GM18498 (cell line): ENCODE measurements at regions not wholly inside any gene's neighbourhood (a gene's known extent, or its start where the extent isn't known, plus 50 kb on each side); places are given as distances from the start of the nearest gene placed in this dataset.
"Not testable (repeated sequence)": the region's sequence is repeated elsewhere in the genome, so short reads cannot be mapped to it uniquely, and the experiment has no call there.

Experiments used
- ATAC-seq: cut with Tn5 transposase; IDR thresholded peaks from one replicate; pipeline ENCODE4 v1.9.1; 2021; ENCODE audit warnings: mild to moderate bottlenecking, moderate library complexity; ENCODE audit not compliant: unreplicated experiment

DNA sequence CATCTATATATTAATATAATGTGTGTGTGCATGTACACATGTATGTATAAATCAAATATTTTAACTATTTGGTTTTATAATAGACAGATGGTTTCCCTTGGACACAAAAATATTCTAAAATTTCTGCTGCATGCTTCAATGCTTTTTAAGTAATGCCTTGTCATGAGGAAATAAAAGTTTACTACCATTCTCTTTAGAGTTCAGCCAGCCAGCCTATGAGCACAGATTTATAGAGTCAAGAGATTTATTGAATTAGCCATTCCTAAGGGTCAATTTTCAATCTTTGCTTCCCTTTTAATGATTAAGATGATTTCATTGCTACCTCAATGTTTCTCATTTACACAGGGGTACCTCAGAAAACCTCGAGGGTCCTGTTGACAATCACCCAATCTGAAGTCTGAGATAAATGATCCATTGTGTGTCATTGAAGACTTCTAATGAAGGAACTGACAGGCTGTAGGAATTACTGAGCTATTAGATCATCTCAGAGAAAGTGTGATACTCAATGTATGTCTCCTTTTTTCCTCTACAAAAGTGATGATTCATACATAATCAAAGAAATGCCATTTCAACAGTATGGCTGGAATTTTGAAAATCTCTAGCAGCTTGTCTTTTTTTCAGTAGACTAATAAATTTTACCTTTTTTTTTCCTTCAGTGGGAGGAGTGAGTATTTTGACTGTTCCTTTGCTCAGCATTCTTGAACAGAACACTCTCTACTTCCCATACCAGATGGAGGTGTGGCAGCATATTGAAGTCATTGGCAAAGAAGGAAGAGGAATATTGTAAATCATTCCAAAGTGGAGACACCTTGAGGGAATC is 222.6 kb upstream of the PCDH18 start:
- ATAC-seq = no peak

DNA sequence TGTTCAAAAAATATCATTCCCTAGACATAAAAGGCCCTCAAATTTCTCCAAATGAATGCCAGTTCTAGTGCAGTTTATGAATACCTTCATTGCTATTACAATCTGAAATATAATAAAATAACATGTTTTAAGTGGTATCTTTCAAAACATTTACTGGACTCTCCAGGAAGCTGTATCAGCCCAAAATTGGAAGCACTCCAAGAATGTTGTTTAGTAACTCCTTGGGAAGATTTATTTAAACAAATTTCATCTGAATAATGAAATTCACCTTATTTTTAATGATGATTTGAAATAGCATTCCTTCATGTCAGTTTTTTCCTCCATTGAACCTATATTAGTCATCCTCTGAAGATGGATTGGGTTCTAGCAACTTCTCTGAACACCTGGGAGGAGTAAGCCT is 217.2 kb upstream of the PCDH18 start:
- ATAC-seq = no peak

DNA sequence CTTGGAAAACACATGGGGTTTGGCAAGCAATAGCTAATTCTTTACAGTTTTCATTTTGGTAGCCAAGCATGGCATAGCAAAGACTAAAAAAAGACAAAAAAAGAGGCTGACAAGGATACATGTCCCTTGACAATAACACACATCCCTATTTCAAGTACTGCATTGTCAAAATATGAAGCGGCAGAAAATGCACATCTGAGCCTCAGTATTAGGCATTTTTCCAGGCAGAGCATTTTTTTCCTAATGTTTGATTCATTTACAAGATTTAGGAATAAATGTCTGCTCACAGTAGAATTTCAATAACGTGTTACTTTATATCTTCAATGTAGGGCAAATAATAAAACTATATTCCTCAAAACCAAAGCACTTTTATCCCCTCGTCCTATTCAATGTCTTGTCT is 216.3 kb upstream of the PCDH18 start:
- ATAC-seq = no peak

DNA sequence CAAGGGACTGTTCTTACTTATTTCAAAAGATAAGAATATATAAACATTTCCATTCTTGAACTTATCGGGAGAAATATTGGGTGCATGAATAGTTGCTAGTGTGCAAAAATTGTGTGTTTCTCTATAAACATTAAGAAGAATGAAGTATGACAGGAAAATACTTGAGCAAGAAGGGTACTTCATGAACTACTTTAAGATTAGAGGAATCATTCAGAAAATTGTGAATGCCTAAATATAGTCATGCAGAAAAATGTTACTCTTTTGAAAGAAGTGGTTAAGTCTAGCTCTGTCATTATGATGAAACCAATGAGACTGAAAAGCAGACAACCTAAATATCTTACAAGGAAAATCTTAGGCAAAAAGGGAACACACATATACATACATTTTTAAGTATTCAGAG is 207.8 kb upstream of the PCDH18 start:
- no peak for ATAC-seq

DNA sequence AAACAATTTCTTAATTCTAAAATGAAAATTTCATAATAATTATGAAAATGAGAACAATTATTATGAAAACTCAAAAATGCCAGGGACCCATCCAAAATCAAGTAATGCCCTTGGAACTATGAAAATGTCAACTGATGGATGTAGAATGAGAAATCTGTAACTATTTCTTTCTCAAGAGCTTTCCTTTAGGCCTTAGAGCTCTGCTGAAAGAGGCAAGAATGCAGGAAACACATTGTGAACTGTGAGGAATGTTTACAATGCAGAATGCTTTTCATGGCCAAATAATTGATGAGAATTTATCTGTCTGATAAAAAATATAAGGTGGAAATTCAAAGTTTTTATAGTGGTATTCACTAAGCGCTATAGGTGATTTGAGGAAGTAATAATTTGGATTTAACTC is 207.1 kb upstream of the PCDH18 start:
- no peak for ATAC-seq

DNA sequence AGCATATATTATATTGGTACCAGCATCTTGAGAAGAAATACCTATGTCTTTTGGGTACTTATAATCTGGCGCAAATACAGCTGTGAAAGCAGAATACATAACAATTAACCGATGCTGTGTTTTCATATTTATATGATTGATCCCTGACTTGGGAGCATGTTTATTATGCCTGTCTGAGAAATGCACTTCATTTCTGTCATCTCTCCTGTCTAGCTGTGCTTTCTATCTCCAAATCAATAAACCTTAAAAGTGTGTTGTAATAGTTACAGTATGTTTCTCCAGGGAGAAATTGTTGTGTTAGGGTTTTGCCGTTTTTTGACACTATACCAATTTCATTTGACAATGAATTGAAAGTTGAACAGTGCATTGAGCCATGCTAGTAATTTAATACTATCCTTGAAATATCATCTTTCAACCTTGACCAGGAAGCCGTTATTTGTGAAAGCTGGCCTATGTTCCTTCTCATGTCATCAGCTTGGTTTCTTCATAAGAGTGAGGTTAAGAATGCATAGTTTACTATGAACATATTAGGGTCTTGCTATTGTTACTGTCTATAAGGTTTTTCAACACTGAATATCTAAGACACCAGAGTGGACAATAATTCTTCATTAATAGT is 206.2 kb upstream of the PCDH18 start:
- ATAC-seq = no peak

DNA sequence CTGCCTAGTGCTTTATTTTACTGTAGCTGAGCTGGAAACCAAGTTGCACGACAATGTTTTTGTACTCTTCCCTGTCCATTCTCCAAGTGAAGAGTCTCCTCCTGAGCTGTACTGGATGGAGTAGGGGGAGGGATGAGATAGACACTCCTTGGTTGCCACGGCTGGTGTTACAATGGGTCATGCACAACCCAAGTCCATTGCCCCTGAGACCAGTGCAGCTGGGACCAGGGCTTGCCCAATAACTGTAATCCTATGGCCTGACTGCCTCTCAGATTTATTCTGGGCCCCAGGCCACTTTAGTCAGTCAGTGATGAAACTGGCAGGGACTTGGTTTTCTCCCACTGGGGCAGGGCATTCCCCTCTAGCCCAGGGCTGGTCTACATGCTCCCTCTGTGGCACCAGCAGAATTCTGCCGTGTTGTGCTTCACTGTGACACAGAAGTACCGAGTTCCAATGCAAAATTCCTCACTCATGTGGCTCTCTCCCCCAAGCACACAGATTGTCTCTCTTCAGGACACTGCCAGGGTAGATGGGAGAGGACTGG is 203.3 kb upstream of the PCDH18 start:
- no peak for ATAC-seq

DNA sequence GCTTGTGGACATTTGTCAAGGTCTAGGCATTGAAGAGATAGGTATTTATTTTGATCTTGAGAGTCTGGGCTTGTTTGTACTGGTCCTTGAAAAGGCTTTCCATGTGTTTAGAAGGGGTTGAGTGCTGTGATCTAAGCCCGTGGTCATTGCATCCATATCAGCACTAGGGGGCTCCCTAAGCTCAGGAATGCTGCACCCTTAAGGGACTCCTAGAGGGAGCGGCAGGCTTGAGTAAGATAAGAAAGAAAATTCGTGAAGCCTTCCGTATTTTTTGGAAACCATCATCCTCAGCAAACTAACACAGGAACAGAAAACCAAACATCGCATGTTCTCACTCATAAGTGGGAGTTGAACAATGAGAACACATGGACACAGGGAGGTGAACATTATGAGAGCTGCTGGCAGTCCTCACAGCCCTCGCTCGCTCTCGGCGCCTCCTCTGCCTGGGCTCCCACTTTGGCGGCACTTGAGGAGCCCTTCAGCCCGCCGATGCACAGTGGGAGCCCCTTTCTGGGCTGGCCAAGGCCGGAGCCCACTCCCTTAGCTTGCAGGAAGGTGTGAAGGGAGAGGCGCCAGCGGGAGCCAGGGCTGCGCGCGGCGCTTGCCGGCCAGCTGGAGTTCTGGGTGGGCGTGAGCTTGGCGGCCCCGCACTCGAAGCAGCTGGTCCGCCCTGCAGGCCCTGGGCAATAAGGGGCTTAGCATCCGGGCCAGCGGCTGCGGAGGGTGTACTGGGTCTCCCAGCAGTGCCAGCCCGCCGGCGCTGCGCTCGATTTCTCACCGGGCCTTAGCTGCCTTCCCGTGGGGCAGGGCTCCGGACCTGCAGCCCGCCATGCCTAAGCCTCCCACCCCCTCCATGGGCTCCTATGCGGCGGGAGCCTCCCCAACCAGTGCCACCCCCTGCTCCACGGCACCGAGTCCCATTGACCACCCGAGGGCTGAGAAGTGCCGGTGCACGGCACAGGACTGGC is 201.2 kb upstream of the PCDH18 start:
- not testable (repeated sequence) for ATAC-seq

DNA sequence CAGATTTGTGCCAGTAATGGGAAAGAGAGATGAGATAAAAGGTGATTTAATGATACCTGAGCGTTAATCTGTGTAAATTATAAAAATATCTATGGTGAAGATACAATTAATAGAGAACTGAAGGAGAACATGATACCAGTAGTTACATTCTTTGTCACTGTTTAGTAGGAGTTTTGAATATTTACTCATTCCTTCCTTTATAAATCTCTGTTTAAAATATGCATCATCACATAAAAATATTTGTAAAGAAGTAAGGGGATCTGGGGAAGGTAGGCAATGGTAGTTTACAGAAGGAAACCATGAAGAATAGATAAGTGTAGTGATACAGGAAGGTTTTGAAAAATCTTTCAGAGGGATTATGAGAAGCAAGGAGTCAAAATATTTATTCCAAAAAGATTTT is 190.6 kb upstream of the PCDH18 start:
- ATAC-seq = no peak

DNA sequence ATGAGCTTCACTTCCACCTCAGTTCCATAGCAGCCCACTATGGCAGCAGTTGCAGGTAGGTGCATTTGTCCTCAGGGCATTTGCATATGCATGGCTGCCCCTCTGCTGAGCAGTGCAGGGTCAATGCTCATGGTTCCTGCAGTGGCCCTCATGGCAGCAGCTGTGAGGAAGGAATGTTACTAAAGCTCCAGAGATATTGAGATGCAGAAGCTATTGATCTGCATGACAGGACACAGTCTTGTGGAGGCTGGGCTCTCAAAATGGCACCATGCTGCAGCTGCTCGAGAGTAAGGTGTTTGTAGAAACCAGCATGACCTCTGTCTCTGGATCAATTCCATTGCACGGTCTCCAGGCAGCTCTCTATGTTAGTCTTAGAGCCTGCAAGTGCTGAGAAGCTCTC is 179.2 kb upstream of the PCDH18 start:
- no peak for ATAC-seq

DNA sequence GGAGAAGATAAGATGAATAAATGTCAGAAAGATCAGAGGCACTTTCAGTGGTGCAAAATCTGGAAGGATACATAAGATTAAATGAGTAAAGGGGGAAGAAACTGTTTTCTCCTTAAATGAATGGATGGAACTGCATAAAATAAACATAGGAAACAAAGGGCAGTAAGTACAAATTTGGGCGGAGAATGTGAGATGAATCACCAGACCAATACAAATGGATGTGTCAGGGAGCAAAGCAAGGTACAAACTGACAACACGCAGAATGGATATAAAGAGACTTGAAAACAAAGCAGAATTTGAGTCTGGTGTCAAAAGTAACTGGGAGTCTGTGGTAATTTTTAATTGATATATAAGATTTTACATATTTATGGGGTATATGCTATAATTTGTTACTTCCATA is 175.3 kb upstream of the PCDH18 start:
- ATAC-seq = no peak

DNA sequence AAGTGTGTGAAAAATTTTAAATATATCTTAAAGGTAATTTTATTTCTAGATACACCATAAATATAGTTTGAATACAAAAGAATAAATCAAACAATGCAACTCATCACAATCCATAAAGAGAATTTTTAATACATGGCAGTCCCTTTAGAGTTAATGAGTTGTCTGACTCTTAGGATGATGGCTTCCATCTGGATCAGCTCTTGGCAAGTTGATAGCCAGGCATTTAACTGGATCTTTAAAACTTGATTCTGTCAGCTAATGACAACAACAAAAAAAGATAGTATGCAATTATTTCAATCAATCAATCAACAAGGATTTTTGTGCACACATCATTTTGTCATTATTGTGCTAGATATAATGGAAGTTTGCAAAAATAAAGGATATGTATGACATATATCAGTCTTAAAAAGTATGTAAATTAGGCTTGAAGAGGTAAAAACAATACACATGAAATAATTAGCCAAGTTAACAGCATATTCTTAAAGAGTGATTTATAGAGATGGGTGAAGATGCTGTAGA is 174.9 kb upstream of the PCDH18 start:
- ATAC-seq = no peak

DNA sequence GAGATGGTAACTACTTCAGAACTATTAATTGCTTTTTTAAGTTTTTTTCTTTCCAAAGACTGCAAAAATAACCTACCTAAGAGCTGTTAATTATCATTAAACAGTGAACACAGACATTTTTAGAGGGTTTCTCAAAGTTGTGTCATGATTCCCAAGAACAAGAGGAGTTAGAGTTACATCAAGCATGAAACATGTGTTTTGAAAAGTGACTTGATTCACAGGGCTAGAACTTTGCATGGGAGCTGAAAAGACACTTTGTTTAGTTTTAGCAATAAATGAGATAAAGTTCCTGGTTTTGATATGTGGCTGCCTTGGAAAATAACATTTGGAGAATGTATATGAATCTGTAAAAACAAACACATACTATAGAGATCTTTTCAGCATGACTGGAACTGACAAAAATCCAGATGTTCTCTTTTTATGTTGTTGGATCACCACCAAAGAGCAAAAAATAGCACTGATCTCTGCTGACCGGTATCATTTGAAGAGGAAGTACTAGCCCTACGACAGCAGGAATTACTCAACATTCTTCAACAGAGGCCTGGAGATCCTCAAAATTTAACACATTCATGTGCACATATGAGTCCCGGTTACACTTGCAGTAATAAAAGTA is 173.0 kb upstream of the PCDH18 start:
- no peak for ATAC-seq

DNA sequence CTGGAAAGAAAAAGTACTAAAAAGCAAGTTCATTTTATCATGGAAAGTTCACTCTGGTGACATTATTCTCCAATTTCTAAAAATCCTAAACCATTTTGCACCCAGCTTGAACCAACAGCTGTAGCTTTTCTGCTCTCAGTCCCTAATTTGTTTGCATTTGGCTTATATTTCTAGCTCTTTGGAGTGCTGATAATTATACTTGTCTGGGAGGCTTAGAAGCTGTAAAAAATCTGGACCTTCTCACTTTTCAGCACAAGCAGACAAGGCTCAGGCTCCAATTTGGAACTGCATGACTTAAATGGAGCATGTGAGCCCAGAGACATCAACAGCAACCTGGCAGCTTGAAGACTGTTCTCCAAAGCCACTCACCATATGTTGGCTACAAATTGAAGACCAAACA is 170.9 kb upstream of the PCDH18 start:
- no peak for ATAC-seq

DNA sequence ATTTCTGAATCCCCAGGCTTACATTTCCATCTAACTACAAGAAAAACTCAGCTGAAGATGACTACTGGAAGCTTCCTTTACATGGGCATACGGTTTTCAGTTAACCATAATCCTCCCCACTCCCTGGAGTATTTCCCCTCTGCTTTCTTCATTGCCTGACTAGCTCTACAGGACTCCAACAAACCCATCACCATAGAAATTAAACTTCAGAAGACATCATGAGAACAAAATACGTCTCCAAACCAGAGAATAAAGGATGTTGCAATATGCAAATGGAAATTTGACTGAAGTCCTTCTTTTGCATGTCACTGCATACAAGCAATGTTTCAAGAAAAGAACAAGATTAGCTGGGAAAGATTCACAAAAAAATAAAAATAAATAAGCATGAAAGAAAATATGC is 170.2 kb upstream of the PCDH18 start:
- no peak for ATAC-seq

DNA sequence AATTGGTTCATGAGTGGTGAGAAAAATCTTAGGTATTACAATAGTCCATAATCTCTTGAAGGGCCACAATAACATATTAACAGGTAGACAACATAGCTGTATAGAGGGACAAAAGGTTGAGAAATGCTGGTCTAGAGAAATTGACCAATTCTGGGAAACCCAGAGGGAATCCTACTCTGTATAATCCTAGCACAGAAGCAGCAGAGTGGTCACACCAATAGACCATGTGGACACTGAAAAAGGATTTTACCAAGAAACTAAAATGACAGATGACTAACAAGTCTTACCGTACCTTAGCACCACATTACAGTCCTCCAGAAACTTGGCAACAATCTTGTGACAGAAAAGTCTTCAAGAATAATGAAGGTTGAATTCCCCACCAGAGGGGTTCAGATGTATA is 169.1 kb upstream of the PCDH18 start:
- no peak for ATAC-seq

DNA sequence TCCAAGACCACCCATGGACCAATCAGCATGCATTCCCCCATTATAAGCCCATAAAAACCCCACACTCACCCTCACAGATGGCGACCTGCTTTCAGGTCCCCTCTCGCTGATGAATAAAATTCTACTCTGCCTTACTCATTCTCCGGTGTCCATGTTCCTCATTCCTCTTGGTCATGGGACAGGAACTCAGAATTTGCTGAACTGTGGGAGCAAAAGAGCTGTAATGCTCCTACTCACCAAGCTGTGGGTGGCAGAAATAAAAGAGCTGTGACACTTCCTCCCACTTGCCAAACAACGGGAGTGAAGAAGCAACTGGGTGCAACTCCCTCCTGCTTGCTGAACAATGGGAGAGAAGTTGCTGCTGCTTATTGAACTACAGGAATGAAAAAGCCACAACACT is 168.5 kb upstream of the PCDH18 start:
- ATAC-seq = no peak

DNA sequence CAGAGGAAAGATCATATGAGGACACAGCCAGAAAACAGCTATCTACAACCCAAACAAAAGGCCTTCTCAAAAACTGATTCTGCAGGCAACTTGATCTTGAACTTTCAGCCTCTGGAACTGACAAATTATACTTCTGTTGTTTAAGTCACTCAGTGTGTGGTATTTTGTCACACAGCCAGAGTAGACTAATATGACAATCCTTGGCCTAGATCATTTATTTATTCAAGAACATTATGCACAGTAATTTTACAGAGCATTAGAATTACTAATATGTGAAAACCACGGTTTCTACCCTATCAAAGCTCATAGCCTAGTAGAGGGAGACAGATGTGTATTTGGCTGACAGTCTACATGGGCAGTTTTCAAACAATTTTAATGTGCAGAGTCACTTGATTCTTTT is 167.8 kb upstream of the PCDH18 start:
- no peak for ATAC-seq

DNA sequence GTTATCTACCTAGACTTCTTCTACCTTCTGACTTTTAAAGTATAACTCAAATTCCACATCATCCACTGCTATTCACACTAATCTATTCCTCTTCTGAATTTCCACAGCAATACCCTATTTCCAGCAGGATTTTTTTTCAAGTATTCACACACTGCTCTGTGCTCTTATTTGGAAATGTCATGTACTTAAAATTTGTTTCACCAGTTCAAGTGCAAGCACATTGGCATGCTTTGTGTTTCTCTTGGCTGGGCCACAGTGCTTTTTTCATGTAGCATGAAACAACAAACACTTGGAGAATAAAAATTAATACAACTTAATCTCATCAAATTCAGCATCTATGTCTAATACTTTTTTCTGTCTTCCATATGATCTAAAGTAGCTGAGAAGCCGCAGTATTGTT is 161.8 kb upstream of the PCDH18 start:
- no peak for ATAC-seq

DNA sequence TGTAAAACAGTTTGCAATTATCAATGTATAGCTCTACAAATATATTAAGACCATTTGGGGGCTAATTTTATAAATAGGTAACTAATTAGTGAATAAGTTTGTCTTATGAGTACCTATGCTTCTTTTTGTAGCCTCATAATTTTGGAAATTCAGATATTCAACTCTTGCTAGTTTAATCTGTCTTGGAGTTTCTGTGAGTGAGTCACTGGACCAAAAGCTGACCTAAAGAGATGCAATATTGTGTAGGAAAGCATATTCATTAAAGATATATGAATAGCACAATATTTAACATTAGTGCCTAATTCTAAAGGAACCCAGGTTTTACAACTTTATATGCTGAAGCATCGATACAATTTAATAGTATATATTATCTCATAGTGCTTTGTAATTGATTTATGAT is 161.3 kb upstream of the PCDH18 start:
- no peak for ATAC-seq

DNA sequence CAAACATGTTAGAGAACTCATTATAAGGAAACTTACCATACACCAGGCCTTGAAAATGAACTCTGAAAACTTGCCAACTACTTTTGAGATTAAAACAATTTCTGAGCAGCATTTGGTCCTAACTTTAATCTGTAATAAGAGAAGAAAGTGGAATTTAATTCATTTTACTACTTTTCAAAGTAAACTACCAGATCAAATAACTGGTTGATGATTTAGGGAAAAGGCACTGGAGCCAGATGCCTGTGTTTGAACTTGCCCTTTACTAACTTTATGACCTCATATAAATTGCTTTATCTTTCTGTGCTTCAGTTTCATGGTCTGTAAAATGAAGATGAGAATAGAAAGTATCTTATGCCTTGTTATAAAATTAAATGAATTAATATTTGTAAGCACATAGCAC is 159.9 kb upstream of the PCDH18 start:
- no peak for ATAC-seq
